ENCODE measurements at regions not wholly inside any gene's neighbourhood (a gene's known extent, or its start where the extent isn't known, plus 50 kb on each side); places are given as distances from the start of the nearest gene placed in this dataset.

- TF ChIP-seq CTCF (IDR thresholded peaks at IDR 0.05; ENCODE audit: poor library complexity) (no peak), EZH2 (IDR thresholded peaks at IDR 0.05; ENCODE audit: borderline replicate concordance) (no peak)
Observed at GRCh38 chr13:97742084-97742483, 211.4 kb upstream of the IPO5 start.

All from hepatocyte (in vitro differentiated cells).